PC-3 (cell line): ENCODE measurements at regions not wholly inside any gene's neighbourhood (a gene's known extent, or its start where the extent isn't known, plus 50 kb on each side); places are given as distances from the start of the nearest gene placed in this dataset.

Experiments
- ATAC-seq: fragments of 200-7000 bp; cut with Tn5 transposase; 2 replicates; pipeline ENCODE4 v1.9.1; 2020; ENCODE audit warnings: mild to moderate bottlenecking, moderate library complexity
- BruUV-seq: library from RNA; stranded (reverse); fragments of 400-500 nt; replicated peaks from 2 replicates; lab custom pipeline; 2021; lab: Mats Ljungman, UMichigan
- CTCF ChIA-PET: fragments of 300-600 bp; sonication (Branson Sonifier 250); formaldehyde crosslinking; loops from one replicate; lab custom pipeline; 2022; ENCODE audit warnings: antibody characterized with exemption; lab: Charles Lee
- POLR2A ChIA-PET: fragments of 300-600 bp; sonication (Branson Sonifier 250); formaldehyde crosslinking; loops from one replicate; lab custom pipeline; 2022; ENCODE audit warnings: antibody characterized with exemption; ENCODE audit not compliant: unreplicated experiment; lab: Charles Lee
- DNase-seq: peaks from one replicate; pipeline ENCODE4 v3.0.0-alpha.2; 2015
- H2AFZ ChIP-seq: fragments of 300-600 bp; sonication (generic); 2 replicates; pipeline ENCODE4 v1.6.0; 2016; ENCODE audit warnings: antibody characterized with exemption, low read length
- H3F3A ChIP-seq: fragments of 300-600 bp; sonication (generic); one replicate; pipeline ENCODE4 v1.6.0; 2017; ENCODE audit warnings: antibody characterized with exemption, low read length, control low read depth, mild to moderate bottlenecking; ENCODE audit not compliant: unreplicated experiment
- H3K27ac ChIP-seq: fragments of 300-600 bp; sonication (generic); 2 replicates; pipeline ENCODE4 v1.5.1; 2016; ENCODE audit warnings: mild to moderate bottlenecking, low read length
- H3K27me3 ChIP-seq: fragments of 300-600 bp; sonication (generic); 2 replicates; pipeline ENCODE4 v1.6.1; 2016; ENCODE audit warnings: low read length, mixed read lengths
- H3K36me3 ChIP-seq: fragments of 300-600 bp; sonication (generic); 2 replicates; pipeline ENCODE4 v1.6.1; 2016; ENCODE audit warnings: low read depth, mixed run types, low read length, mixed read lengths
- H3K4me1 ChIP-seq: fragments of 300-600 bp; sonication (generic); 2 replicates; pipeline ENCODE4 v1.5.1; 2016; ENCODE audit warnings: low read length; ENCODE audit not compliant: insufficient read depth
- H3K4me2 ChIP-seq: fragments of 300-600 bp; sonication (generic); 2 replicates; pipeline ENCODE4 v1.6.0; 2016; ENCODE audit warnings: low read length
- H3K4me3 ChIP-seq: fragments of 300-600 bp; sonication (generic); 2 replicates; pipeline ENCODE4 v1.5.1; 2016; ENCODE audit warnings: mild to moderate bottlenecking, low read length, mixed read lengths
- H3K79me2 ChIP-seq: fragments of 300-600 bp; sonication (generic); 2 replicates; pipeline ENCODE4 v1.6.1; 2017; ENCODE audit warnings: low read length, mixed read lengths
- H3K9ac ChIP-seq: fragments of 300-600 bp; sonication (generic); 2 replicates; pipeline ENCODE4 v1.6.0; 2016; ENCODE audit warnings: mild to moderate bottlenecking, low read length
- H3K9me2 ChIP-seq: fragments of 300-600 bp; sonication (generic); replicated peaks from 2 replicates; pipeline ENCODE4 v1.6.1; 2016; ENCODE audit warnings: mixed run types, low read length, mixed read lengths
- H3K9me3 ChIP-seq: fragments of 300-600 bp; sonication (generic); 2 replicates; pipeline ENCODE4 v1.6.1; 2016; ENCODE audit warnings: low read length, mixed read lengths
- H4K20me1 ChIP-seq: fragments of 300-600 bp; sonication (generic); 2 replicates; pipeline ENCODE4 v1.6.1; 2016; ENCODE audit warnings: low read length, mixed read lengths
- EZH2 ChIP-seq: fragments of 300-600 bp; sonication (generic); IDR thresholded peaks from one replicate; pipeline ENCODE4 v1.6.1; 2017; ENCODE audit warnings: antibody characterized with exemption, mild to moderate bottlenecking, low read length; ENCODE audit not compliant: unreplicated experiment
- EZH2phosphoT487 ChIP-seq: fragments of 300-600 bp; sonication (generic); IDR thresholded peaks from 2 replicates; pipeline ENCODE4 v1.6.1; 2018; ENCODE audit warnings: mild to moderate bottlenecking, antibody characterized with exemption, low read length, borderline replicate concordance
- intact Hi-C: fragments of 100-400 bp; cut with micrococcal nuclease; formaldehyde crosslinking; loops from 2 replicates; pipeline ENCODE4 v1.9.0; 2023
- TF ChIP-seq, protein P1 (sequence below): fragments of 300-600 bp; sonication (generic); conservative IDR thresholded peaks from 2 replicates; pipeline ENCODE4 v1.5.1; 2017; ENCODE audit warnings: antibody characterized with exemption, low read depth, mild to moderate bottlenecking, low read length

DNA sequence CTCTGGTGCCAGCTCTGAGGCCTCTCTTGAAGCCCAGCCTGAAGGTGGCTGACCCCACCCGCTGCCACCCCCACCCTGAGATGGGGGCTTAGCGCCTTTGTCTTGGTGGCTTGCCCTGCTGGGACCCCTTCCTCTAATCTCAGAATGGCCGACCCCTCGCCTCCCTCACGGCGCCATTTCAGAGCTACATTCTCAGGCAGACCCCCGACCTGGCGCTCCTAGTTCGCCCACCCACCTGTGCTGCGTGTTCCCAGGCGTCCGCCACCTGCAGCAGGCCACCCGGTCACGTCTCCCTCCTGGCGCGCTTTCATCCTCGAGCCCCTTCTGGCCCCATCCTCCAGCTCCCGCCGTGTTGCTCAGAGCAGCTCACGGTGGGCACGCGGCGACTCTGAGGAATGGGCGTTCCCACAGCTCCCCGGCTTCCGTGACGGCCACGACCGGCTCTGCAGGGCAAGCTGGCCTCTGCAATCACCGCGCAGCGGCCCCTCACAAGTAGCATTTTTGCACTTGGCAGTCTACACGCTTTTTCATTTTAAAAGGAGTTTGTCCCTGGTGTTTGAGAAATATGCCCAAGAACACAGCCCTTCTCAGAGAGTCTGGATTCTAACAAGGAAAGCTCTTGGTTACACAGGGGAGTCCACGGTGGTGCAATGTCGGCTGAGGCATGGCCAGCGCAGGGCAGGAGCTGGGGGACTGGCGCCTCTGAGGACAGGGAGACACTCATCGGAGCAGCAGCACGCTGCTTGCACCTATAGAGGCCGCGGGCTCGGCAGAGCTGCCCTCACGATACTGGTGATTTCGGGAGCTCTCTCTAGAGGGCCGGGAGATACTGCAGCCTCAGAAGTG is 105.7 kb upstream of the C14orf180 start:
- POLR2A ChIA-PET: no interaction called here
- ATAC-seq: no peak
- peaks cover 60% of the 10 kb centered on the region for H3K27me3 ChIP-seq

DNA sequence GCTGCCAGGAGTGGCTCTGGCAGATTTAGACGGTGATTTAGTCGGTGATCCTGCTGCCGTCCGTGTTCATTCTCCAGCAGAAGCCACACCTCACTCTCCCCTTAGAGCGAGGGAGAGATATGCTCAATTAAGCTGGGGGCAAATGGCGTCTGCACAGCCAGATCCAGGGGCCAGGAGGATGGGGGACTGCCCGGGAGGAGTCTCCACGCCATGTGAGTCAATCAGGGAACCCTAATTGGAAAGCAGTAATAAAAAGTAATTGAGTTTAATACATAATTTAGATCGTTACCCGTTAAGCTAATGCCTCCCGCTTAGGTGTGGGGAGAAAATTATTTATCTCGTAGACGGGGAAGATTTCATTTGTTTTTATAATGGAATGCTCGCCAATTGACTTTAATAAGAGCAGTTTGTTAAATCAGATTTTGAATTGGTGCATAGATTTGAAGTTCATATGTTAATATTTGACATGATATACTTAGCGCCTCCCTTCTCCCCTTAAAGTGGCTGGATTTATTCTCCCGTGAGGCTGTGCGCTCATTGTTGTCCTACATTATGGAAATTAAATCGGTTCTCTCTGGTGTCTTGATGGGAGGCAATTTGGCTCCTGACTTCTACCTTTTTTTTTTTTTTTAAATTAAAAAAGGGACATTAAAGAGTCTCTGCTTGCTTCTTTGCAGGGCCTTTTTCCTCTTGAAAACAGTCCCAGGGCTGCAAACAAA is 104.9 kb upstream of the C14orf180 start:
- POLR2A ChIA-PET: no interaction called here
- H3K9me2 ChIP-seq: no peaks in the 10 kb centered on the region

More for the DNA sequence above, 105.7 kb upstream of the C14orf180 start:
- no peaks in the 10 kb centered on the region for H3K79me2 ChIP-seq
- H3K36me3 ChIP-seq: no peaks in the 10 kb centered on the region
- intact Hi-C loops: no loop called here
- no peak overlapping the region for H3K4me2 ChIP-seq
- H2AFZ ChIP-seq: no peak overlapping the region
- no peaks in the 10 kb centered on the region for H3F3A ChIP-seq
- H3K4me3 ChIP-seq: no peak overlapping the region
- no TSS peak for BruUV-seq
- H4K20me1 ChIP-seq: no peaks in the 10 kb centered on the region
- DNase-seq: no peak
- H3K4me1 ChIP-seq: no peaks in the 10 kb centered on the region
- CTCF ChIA-PET: interaction anchor here (0.6 kb wide), 1 partner anchor 248 kb away, joined by 6 read pairs; no protein-coding TSS in a partner anchor
- H3K9ac ChIP-seq: no peak overlapping the region
- no peaks in the 10 kb centered on the region for H3K9me3 ChIP-seq
- no peak for TF ChIP-seq EZH2phosphoT487
- TF ChIP-seq EZH2: no peak
- TF ChIP-seq, protein P1, sequence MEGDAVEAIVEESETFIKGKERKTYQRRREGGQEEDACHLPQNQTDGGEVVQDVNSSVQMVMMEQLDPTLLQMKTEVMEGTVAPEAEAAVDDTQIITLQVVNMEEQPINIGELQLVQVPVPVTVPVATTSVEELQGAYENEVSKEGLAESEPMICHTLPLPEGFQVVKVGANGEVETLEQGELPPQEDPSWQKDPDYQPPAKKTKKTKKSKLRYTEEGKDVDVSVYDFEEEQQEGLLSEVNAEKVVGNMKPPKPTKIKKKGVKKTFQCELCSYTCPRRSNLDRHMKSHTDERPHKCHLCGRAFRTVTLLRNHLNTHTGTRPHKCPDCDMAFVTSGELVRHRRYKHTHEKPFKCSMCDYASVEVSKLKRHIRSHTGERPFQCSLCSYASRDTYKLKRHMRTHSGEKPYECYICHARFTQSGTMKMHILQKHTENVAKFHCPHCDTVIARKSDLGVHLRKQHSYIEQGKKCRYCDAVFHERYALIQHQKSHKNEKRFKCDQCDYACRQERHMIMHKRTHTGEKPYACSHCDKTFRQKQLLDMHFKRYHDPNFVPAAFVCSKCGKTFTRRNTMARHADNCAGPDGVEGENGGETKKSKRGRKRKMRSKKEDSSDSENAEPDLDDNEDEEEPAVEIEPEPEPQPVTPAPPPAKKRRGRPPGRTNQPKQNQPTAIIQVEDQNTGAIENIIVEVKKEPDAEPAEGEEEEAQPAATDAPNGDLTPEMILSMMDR: no peak
- H3K9me2 ChIP-seq: no peaks in the 10 kb centered on the region
- H3K27ac ChIP-seq: no peak overlapping the region

More for the DNA sequence above, 104.9 kb upstream of the C14orf180 start:
- Histone ChIP-seq H4K20me1 (no peaks in the 10 kb centered on the region), H3K4me3 (no peak overlapping the region), H3K4me2 (no peak overlapping the region), H3K79me2 (no peaks in the 10 kb centered on the region), H3F3A (no peaks in the 10 kb centered on the region), H3K27ac (no peak overlapping the region), H3K9ac (no peak overlapping the region), H3K27me3 (peaks cover 61% of the 10 kb centered on the region), H3K9me3 (no peaks in the 10 kb centered on the region), H2AFZ (no peak overlapping the region), H3K4me1 (no peaks in the 10 kb centered on the region), H3K36me3 (no peaks in the 10 kb centered on the region)
- ATAC-seq (no peak), DNase-seq (no peak)
- no TSS peak for BruUV-seq
- TF ChIP-seq, protein P1: no peak
- no peak for TF ChIP-seq EZH2
- no peak for TF ChIP-seq EZH2phosphoT487
- CTCF ChIA-PET: no interaction called here
- intact Hi-C loops: no loop called here
